Astrocyte (in vitro differentiated cells and primary cell): ENCODE measurements at regions not wholly inside any gene's neighbourhood (a gene's known extent, or its start where the extent isn't known, plus 50 kb on each side); places are given as distances from the start of the nearest gene placed in this dataset.

Experiments
- EZH2 ChIP-seq: IDR thresholded peaks from 2 replicates; pipeline ENCODE4 v1.6.1; 2012; ENCODE audit warnings: mild to moderate bottlenecking, low read length, inconsistent platforms; ENCODE audit not compliant: insufficient read depth
- TF ChIP-seq, protein P1 (sequence below): IDR thresholded peaks from 2 replicates; pipeline ENCODE4 v1.5.1; 2011; ENCODE audit warnings: low read depth, mild to moderate bottlenecking, inconsistent platforms, low read length, moderate library complexity; ENCODE audit not compliant: insufficient read depth

DNA sequence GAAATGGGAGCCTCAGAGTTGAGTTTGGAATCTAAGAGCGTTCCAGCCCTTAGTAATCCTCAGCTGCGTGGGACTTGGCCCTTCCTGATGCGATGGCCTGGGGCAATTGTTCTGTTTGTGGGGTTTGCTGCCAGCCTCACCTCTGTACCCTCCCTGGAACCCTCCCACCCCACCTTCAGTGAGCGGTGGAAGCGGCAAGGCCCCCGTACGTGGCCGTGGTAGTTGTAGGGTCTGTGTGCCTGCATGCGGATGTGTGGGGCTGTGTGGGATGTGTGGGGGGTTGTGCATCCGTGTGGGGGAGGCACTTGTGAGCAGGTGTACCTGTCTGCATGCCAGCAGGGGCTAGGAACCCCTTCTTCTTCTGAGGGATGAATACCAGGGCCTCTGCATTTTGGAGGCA lies 65.4 kb upstream of the ADRA2C start:
- TF ChIP-seq, protein P1, sequence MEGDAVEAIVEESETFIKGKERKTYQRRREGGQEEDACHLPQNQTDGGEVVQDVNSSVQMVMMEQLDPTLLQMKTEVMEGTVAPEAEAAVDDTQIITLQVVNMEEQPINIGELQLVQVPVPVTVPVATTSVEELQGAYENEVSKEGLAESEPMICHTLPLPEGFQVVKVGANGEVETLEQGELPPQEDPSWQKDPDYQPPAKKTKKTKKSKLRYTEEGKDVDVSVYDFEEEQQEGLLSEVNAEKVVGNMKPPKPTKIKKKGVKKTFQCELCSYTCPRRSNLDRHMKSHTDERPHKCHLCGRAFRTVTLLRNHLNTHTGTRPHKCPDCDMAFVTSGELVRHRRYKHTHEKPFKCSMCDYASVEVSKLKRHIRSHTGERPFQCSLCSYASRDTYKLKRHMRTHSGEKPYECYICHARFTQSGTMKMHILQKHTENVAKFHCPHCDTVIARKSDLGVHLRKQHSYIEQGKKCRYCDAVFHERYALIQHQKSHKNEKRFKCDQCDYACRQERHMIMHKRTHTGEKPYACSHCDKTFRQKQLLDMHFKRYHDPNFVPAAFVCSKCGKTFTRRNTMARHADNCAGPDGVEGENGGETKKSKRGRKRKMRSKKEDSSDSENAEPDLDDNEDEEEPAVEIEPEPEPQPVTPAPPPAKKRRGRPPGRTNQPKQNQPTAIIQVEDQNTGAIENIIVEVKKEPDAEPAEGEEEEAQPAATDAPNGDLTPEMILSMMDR: no peak
- no peak for TF ChIP-seq EZH2
